PC-3 (cell line): ENCODE measurements at regions not wholly inside any gene's neighbourhood (a gene's known extent, or its start where the extent isn't known, plus 50 kb on each side); places are given as distances from the start of the nearest gene placed in this dataset.

Experiments
- ATAC-seq: fragments of 200-7000 bp; cut with Tn5 transposase; 2 replicates; pipeline ENCODE4 v1.9.1; 2020; ENCODE audit warnings: mild to moderate bottlenecking, moderate library complexity
- BruUV-seq: library from RNA; stranded (reverse); fragments of 400-500 nt; replicated peaks from 2 replicates; lab custom pipeline; 2021; lab: Mats Ljungman, UMichigan
- CTCF ChIA-PET: fragments of 300-600 bp; sonication (Branson Sonifier 250); formaldehyde crosslinking; loops from one replicate; lab custom pipeline; 2022; ENCODE audit warnings: antibody characterized with exemption; lab: Charles Lee
- POLR2A ChIA-PET: fragments of 300-600 bp; sonication (Branson Sonifier 250); formaldehyde crosslinking; loops from one replicate; lab custom pipeline; 2022; ENCODE audit warnings: antibody characterized with exemption; ENCODE audit not compliant: unreplicated experiment; lab: Charles Lee
- DNase-seq: peaks from one replicate; pipeline ENCODE4 v3.0.0-alpha.2; 2015
- H2AFZ ChIP-seq: fragments of 300-600 bp; sonication (generic); 2 replicates; pipeline ENCODE4 v1.6.0; 2016; ENCODE audit warnings: antibody characterized with exemption, low read length
- H3F3A ChIP-seq: fragments of 300-600 bp; sonication (generic); one replicate; pipeline ENCODE4 v1.6.0; 2017; ENCODE audit warnings: antibody characterized with exemption, low read length, control low read depth, mild to moderate bottlenecking; ENCODE audit not compliant: unreplicated experiment
- H3K27ac ChIP-seq: fragments of 300-600 bp; sonication (generic); 2 replicates; pipeline ENCODE4 v1.5.1; 2016; ENCODE audit warnings: mild to moderate bottlenecking, low read length
- H3K27me3 ChIP-seq: fragments of 300-600 bp; sonication (generic); 2 replicates; pipeline ENCODE4 v1.6.1; 2016; ENCODE audit warnings: low read length, mixed read lengths
- H3K36me3 ChIP-seq: fragments of 300-600 bp; sonication (generic); 2 replicates; pipeline ENCODE4 v1.6.1; 2016; ENCODE audit warnings: low read depth, mixed run types, low read length, mixed read lengths
- H3K4me1 ChIP-seq: fragments of 300-600 bp; sonication (generic); 2 replicates; pipeline ENCODE4 v1.5.1; 2016; ENCODE audit warnings: low read length; ENCODE audit not compliant: insufficient read depth
- H3K4me2 ChIP-seq: fragments of 300-600 bp; sonication (generic); 2 replicates; pipeline ENCODE4 v1.6.0; 2016; ENCODE audit warnings: low read length
- H3K4me3 ChIP-seq: fragments of 300-600 bp; sonication (generic); 2 replicates; pipeline ENCODE4 v1.5.1; 2016; ENCODE audit warnings: mild to moderate bottlenecking, low read length, mixed read lengths
- H3K79me2 ChIP-seq: fragments of 300-600 bp; sonication (generic); 2 replicates; pipeline ENCODE4 v1.6.1; 2017; ENCODE audit warnings: low read length, mixed read lengths
- H3K9ac ChIP-seq: fragments of 300-600 bp; sonication (generic); 2 replicates; pipeline ENCODE4 v1.6.0; 2016; ENCODE audit warnings: mild to moderate bottlenecking, low read length
- H3K9me2 ChIP-seq: fragments of 300-600 bp; sonication (generic); replicated peaks from 2 replicates; pipeline ENCODE4 v1.6.1; 2016; ENCODE audit warnings: mixed run types, low read length, mixed read lengths
- H3K9me3 ChIP-seq: fragments of 300-600 bp; sonication (generic); 2 replicates; pipeline ENCODE4 v1.6.1; 2016; ENCODE audit warnings: low read length, mixed read lengths
- H4K20me1 ChIP-seq: fragments of 300-600 bp; sonication (generic); 2 replicates; pipeline ENCODE4 v1.6.1; 2016; ENCODE audit warnings: low read length, mixed read lengths
- EZH2 ChIP-seq: fragments of 300-600 bp; sonication (generic); IDR thresholded peaks from one replicate; pipeline ENCODE4 v1.6.1; 2017; ENCODE audit warnings: antibody characterized with exemption, mild to moderate bottlenecking, low read length; ENCODE audit not compliant: unreplicated experiment
- EZH2phosphoT487 ChIP-seq: fragments of 300-600 bp; sonication (generic); IDR thresholded peaks from 2 replicates; pipeline ENCODE4 v1.6.1; 2018; ENCODE audit warnings: mild to moderate bottlenecking, antibody characterized with exemption, low read length, borderline replicate concordance
- intact Hi-C: fragments of 100-400 bp; cut with micrococcal nuclease; formaldehyde crosslinking; loops from 2 replicates; pipeline ENCODE4 v1.9.0; 2023
- TF ChIP-seq, protein P1 (sequence below): fragments of 300-600 bp; sonication (generic); conservative IDR thresholded peaks from 2 replicates; pipeline ENCODE4 v1.5.1; 2017; ENCODE audit warnings: antibody characterized with exemption, low read depth, mild to moderate bottlenecking, low read length

DNA sequence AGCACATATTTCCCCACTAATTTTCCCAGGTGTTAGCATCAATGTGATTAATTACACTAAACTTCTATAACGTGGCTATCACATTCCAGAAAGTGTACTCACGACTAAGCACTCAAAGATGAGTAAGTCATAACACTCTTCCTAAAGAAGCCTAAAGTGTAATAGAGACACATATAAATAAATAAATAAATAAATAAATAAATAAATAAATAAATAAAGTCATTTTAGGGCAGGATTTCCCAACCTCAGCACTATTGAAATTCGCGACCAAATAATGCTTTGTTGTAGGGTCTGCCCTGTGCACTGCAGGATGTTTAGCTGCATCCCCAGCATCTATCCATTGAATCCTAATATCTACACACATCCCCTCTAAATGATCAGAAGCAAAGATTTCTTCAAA, 390.9 kb downstream of the CDH7 start:
- H3K27ac ChIP-seq, result no peak overlapping the region
- no peak overlapping the region for H3K4me2 ChIP-seq
- intact Hi-C loops, result no loop called here
- no peaks in the 10 kb centered on the region for H3K4me1 ChIP-seq
- no peaks in the 10 kb centered on the region for H3K27me3 ChIP-seq
- no peaks in the 10 kb centered on the region for H3K9me2 ChIP-seq
- no peak for ATAC-seq
- H3K9ac ChIP-seq, result no peak overlapping the region
- H3K4me3 ChIP-seq, result no peak overlapping the region
- ChIA-PET CTCF (no interaction called here), POLR2A (no interaction called here)
- H3K79me2 ChIP-seq, result no peaks in the 10 kb centered on the region
- no peaks in the 10 kb centered on the region for H3F3A ChIP-seq
- H3K36me3 ChIP-seq, result no peaks in the 10 kb centered on the region
- no peaks in the 10 kb centered on the region for H4K20me1 ChIP-seq
- TF ChIP-seq EZH2 (no peak), EZH2phosphoT487 (no peak)
- TF ChIP-seq, protein P1, sequence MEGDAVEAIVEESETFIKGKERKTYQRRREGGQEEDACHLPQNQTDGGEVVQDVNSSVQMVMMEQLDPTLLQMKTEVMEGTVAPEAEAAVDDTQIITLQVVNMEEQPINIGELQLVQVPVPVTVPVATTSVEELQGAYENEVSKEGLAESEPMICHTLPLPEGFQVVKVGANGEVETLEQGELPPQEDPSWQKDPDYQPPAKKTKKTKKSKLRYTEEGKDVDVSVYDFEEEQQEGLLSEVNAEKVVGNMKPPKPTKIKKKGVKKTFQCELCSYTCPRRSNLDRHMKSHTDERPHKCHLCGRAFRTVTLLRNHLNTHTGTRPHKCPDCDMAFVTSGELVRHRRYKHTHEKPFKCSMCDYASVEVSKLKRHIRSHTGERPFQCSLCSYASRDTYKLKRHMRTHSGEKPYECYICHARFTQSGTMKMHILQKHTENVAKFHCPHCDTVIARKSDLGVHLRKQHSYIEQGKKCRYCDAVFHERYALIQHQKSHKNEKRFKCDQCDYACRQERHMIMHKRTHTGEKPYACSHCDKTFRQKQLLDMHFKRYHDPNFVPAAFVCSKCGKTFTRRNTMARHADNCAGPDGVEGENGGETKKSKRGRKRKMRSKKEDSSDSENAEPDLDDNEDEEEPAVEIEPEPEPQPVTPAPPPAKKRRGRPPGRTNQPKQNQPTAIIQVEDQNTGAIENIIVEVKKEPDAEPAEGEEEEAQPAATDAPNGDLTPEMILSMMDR, result no peak
- no TSS peak for BruUV-seq
- no peak for DNase-seq
- H2AFZ ChIP-seq, result no peak overlapping the region
- no peaks in the 10 kb centered on the region for H3K9me3 ChIP-seq

DNA sequence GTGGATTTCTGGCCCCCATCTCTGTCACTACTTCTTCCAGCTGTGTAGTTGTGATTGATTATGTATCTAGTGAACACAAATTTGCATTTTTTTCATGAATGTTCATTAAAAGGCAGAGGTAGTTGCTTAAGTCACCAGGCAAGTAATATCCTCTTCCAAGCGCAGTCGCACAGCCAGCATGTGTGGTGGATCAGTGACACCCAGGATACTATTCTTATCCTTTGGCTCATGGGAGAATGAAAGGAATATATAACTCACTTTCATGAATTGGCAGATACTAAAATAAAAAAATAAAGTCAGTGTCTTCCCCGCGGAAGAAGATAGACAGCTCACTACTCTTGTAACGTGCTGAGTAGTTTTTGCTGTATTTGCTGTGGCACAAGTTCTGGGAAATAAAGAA, 387.8 kb downstream of the CDH7 start:
- H3K9ac ChIP-seq, result no peak overlapping the region
- H3K27ac ChIP-seq, result no peak overlapping the region
- BruUV-seq, result no TSS peak
- H3F3A ChIP-seq, result no peaks in the 10 kb centered on the region
- DNase-seq, result no peak
- POLR2A ChIA-PET, result no interaction called here
- TF ChIP-seq EZH2 (no peak), EZH2phosphoT487 (no peak)
- TF ChIP-seq, protein P1, result no peak
- no peaks in the 10 kb centered on the region for H3K4me1 ChIP-seq
- H4K20me1 ChIP-seq, result no peaks in the 10 kb centered on the region
- H3K4me2 ChIP-seq, result no peak overlapping the region
- no peak overlapping the region for H2AFZ ChIP-seq
- CTCF ChIA-PET, result no interaction called here
- no peaks in the 10 kb centered on the region for H3K27me3 ChIP-seq
- intact Hi-C loops, result no loop called here
- H3K9me3 ChIP-seq, result no peaks in the 10 kb centered on the region
- no peaks in the 10 kb centered on the region for H3K9me2 ChIP-seq
- no peak for ATAC-seq
- no peak overlapping the region for H3K4me3 ChIP-seq
- H3K36me3 ChIP-seq, result no peaks in the 10 kb centered on the region
- no peaks in the 10 kb centered on the region for H3K79me2 ChIP-seq

DNA sequence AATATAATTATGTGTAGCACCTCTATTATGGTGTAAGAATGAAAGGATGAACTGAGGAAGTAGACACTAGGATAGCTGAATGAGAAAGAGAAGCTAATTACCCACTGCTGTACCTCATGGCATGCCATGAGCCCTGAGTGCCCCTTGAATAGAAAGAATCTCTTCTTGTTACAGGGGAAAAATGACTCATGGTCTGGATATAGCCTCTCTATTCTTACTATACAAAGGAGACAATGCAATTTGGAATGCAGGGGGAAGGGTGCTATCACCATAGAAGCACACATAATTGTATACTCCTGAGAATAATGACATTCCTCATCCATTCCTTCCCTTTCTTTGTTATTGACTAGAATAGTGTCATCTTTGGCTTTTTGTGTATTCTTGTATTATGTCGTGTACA, 385.2 kb downstream of the CDH7 start:
- no peaks in the 10 kb centered on the region for H3F3A ChIP-seq
- no peaks in the 10 kb centered on the region for H3K4me1 ChIP-seq
- H3K9ac ChIP-seq, result no peak overlapping the region
- no peaks in the 10 kb centered on the region for H3K36me3 ChIP-seq
- no peaks in the 10 kb centered on the region for H4K20me1 ChIP-seq
- no peaks in the 10 kb centered on the region for H3K9me3 ChIP-seq
- no peak overlapping the region for H3K4me3 ChIP-seq
- CTCF ChIA-PET, result no interaction called here
- H3K9me2 ChIP-seq, result no peaks in the 10 kb centered on the region
- POLR2A ChIA-PET, result no interaction called here
- TF ChIP-seq EZH2phosphoT487, result no peak
- no peak for TF ChIP-seq EZH2
- TF ChIP-seq, protein P1, result no peak
- H2AFZ ChIP-seq, result no peak overlapping the region
- BruUV-seq, result no TSS peak
- DNase-seq (no peak), ATAC-seq (no peak)
- H3K27me3 ChIP-seq, result no peaks in the 10 kb centered on the region
- intact Hi-C loops, result no loop called here
- no peak overlapping the region for H3K27ac ChIP-seq
- H3K79me2 ChIP-seq, result no peaks in the 10 kb centered on the region
- H3K4me2 ChIP-seq, result no peak overlapping the region
